ENCODE measurements at regions not wholly inside any gene's neighbourhood (a gene's known extent, or its start where the extent isn't known, plus 50 kb on each side); places are given as distances from the start of the nearest gene placed in this dataset.

- no peak for DNase-seq
Measured at GRCh38 chr4:117327491-117327890, 242.1 kb upstream of the TRAM1L1 start.

- no peak for DNase-seq
Measured at GRCh38 chr4:117328333-117328732, 243.0 kb upstream of the TRAM1L1 start.

- DNase-seq, result no peak
Measured at GRCh38 chr4:117331817-117332216, 246.4 kb upstream of the TRAM1L1 start.

GRCh38 chr4:117334451-117335188 is 249.2 kb upstream of the TRAM1L1 start:
- no peak for DNase-seq

GRCh38 chr4:117357437-117357836 is 272.1 kb upstream of the TRAM1L1 start:
- no peak for DNase-seq

GRCh38 chr4:117357866-117358265 is 272.5 kb upstream of the TRAM1L1 start:
- DNase-seq, result no peak

- no peak for DNase-seq
Measured at GRCh38 chr4:117370944-117371668, 285.7 kb upstream of the TRAM1L1 start.

- DNase-seq, result no peak
Measured at GRCh38 chr4:117375101-117375500, 289.7 kb upstream of the TRAM1L1 start.

- DNase-seq, result no peak
Measured at GRCh38 chr4:117376692-117377091, 291.3 kb upstream of the TRAM1L1 start.

- no peak for DNase-seq
Measured at GRCh38 chr4:117378942-117379341, 293.6 kb upstream of the TRAM1L1 start.

- DNase-seq, result no peak
Measured at GRCh38 chr4:117383468-117383867, 298.1 kb upstream of the TRAM1L1 start.

GRCh38 chr4:117385526-117385925 is 300.1 kb upstream of the TRAM1L1 start:
- DNase-seq, result no peak

GRCh38 chr4:117387072-117387471 is 301.7 kb upstream of the TRAM1L1 start:
- DNase-seq, result no peak

GRCh38 chr4:117400039-117400835 is 314.9 kb upstream of the TRAM1L1 start:
- DNase-seq, result no peak

- DNase-seq, result no peak
Measured at GRCh38 chr4:117412661-117413060, 327.3 kb upstream of the TRAM1L1 start.

GRCh38 chr4:117417856-117418255 is 332.5 kb upstream of the TRAM1L1 start:
- DNase-seq, result no peak

GRCh38 chr4:117420948-117421347 is 335.6 kb upstream of the TRAM1L1 start:
- no peak for DNase-seq

GRCh38 chr4:117421706-117422105 is 336.3 kb upstream of the TRAM1L1 start:
- no peak for DNase-seq

- DNase-seq, result no peak
Measured at GRCh38 chr4:117422297-117422696, 336.9 kb upstream of the TRAM1L1 start.

GRCh38 chr4:117425636-117426035 is 340.3 kb upstream of the TRAM1L1 start:
- DNase-seq, result no peak

GRCh38 chr4:117428536-117428935 is 343.2 kb upstream of the TRAM1L1 start:
- no peak for DNase-seq

- DNase-seq, result no peak
Measured at GRCh38 chr4:117429061-117429460, 343.7 kb upstream of the TRAM1L1 start.

- no peak for DNase-seq
Measured at GRCh38 chr4:117429506-117429905, 344.1 kb upstream of the TRAM1L1 start.

GRCh38 chr4:117434424-117434823 is 349.0 kb upstream of the TRAM1L1 start:
- DNase-seq, result no peak

Measured in stimulated activated naive CD4-positive, alpha-beta T cell (primary cell).